H9 (cell line): ENCODE measurements at regions not wholly inside any gene's neighbourhood (a gene's known extent, or its start where the extent isn't known, plus 50 kb on each side); places are given as distances from the start of the nearest gene placed in this dataset.

Experiments used
- DNase-seq: peaks from one replicate; pipeline ENCODE4 v3.0.0-alpha.2; 2017
- H2AFZ ChIP-seq: one replicate; pipeline ENCODE4 v1.6.1; 2013; ENCODE audit warnings: mild to moderate bottlenecking, low read length, control low read depth, moderate library complexity
- H2AK5ac ChIP-seq: 2 replicates; pipeline ENCODE4 v1.6.1; 2013; ENCODE audit warnings: low read length, control low read depth, mixed read lengths; ENCODE audit not compliant: insufficient read length
- H2BK120ac ChIP-seq: one replicate; pipeline ENCODE4 v1.6.1; 2013; ENCODE audit warnings: low read depth, mild to moderate bottlenecking, low read length, control low read depth, inconsistent platforms; ENCODE audit not compliant: poor library complexity, severe bottlenecking
- H2BK12ac ChIP-seq: 2 replicates; pipeline ENCODE4 v1.6.1; 2013; ENCODE audit warnings: low read length, control low read depth, mixed read lengths, low read depth; ENCODE audit not compliant: insufficient read length
- H2BK15ac ChIP-seq: 2 replicates; pipeline ENCODE4 v1.6.1; 2013; ENCODE audit warnings: low read depth, low read length, control low read depth
- H2BK20ac ChIP-seq: one replicate; pipeline ENCODE4 v1.6.1; 2013; ENCODE audit warnings: low read depth, mild to moderate bottlenecking, low read length, control low read depth, inconsistent platforms; ENCODE audit not compliant: poor library complexity, severe bottlenecking
- H2BK5ac ChIP-seq: 2 replicates; pipeline ENCODE4 v1.6.1; 2013; ENCODE audit warnings: low read length, control low read depth, mixed read lengths; ENCODE audit not compliant: insufficient read length
- H3K14ac ChIP-seq: 2 replicates; pipeline ENCODE4 v1.6.1; 2013; ENCODE audit warnings: low read length, control low read depth; ENCODE audit not compliant: insufficient read depth
- H3K18ac ChIP-seq: 2 replicates; pipeline ENCODE4 v1.6.1; 2013; ENCODE audit warnings: low read depth, mild to moderate bottlenecking, mixed read lengths, low read length, control low read depth; ENCODE audit not compliant: insufficient read length
- H3K23ac ChIP-seq: 2 replicates; pipeline ENCODE4 v1.6.1; 2013; ENCODE audit warnings: low read length, control low read depth, mixed read lengths, low read depth; ENCODE audit not compliant: insufficient read length
- H3K23me2 ChIP-seq: 2 replicates; pipeline ENCODE4 v1.6.1; 2013; ENCODE audit warnings: low read depth, mild to moderate bottlenecking, mixed read lengths, low read length, control low read depth; ENCODE audit not compliant: insufficient read length, poor library complexity, severe bottlenecking
- H3K27ac ChIP-seq: 2 replicates; pipeline ENCODE4 v1.5.1; 2013; ENCODE audit warnings: low read length, control low read depth, mixed read lengths, low read depth; ENCODE audit not compliant: insufficient read length
- H3K27me3 ChIP-seq: 2 replicates; pipeline ENCODE4 v1.6.1; 2013; ENCODE audit warnings: low read length, control low read depth, inconsistent platforms; ENCODE audit not compliant: insufficient read depth
- H3K4ac ChIP-seq: 2 replicates; pipeline ENCODE4 v1.6.1; 2013; ENCODE audit warnings: low read depth, mild to moderate bottlenecking, control low read depth, inconsistent platforms, low read length, moderate library complexity
- H3K4me1 ChIP-seq: 2 replicates; pipeline ENCODE4 v1.6.1; 2013; ENCODE audit warnings: low read length, control low read depth, inconsistent platforms; ENCODE audit not compliant: insufficient read depth
- H3K4me2 ChIP-seq: 2 replicates; pipeline ENCODE4 v1.6.1; 2013; ENCODE audit warnings: low read length, control low read depth, mixed read lengths; ENCODE audit not compliant: insufficient read length, insufficient read depth
- H3K56ac ChIP-seq: 2 replicates; pipeline ENCODE4 v1.6.1; 2013; ENCODE audit warnings: low read depth, mild to moderate bottlenecking, mixed read lengths, low read length, control low read depth; ENCODE audit not compliant: insufficient read length
- H3K79me1 ChIP-seq: 2 replicates; pipeline ENCODE4 v1.6.1; 2013; ENCODE audit warnings: low read depth, mild to moderate bottlenecking, moderate library complexity, low read length, control low read depth, inconsistent platforms; ENCODE audit not compliant: insufficient read depth, poor library complexity, severe bottlenecking
- H3K79me2 ChIP-seq: 2 replicates; pipeline ENCODE4 v1.6.1; 2013; ENCODE audit warnings: low read length, control low read depth, inconsistent platforms; ENCODE audit not compliant: insufficient read depth
- H3K9ac ChIP-seq: 2 replicates; pipeline ENCODE4 v1.6.1; 2013; ENCODE audit warnings: low read length, control low read depth, mixed read lengths; ENCODE audit not compliant: insufficient read length; ENCODE audit errors: extremely low read depth
- H3K9me3 ChIP-seq: one replicate; pipeline ENCODE4 v1.6.1; 2013; ENCODE audit warnings: low read depth, low read length, inconsistent platforms; ENCODE audit not compliant: control insufficient read depth
- H3T11ph ChIP-seq: one replicate; pipeline ENCODE4 v1.6.1; 2013; ENCODE audit warnings: mild to moderate bottlenecking, low read length, control low read depth, inconsistent platforms
- H4K20me1 ChIP-seq: one replicate; pipeline ENCODE4 v1.6.1; 2013; ENCODE audit not compliant: control insufficient read depth, insufficient read length, insufficient read depth
- H4K5ac ChIP-seq: 2 replicates; pipeline ENCODE4 v1.6.1; 2013; ENCODE audit warnings: low read depth, mild to moderate bottlenecking, mixed read lengths, low read length, control low read depth; ENCODE audit not compliant: insufficient read length
- H4K8ac ChIP-seq: replicated peaks from 2 replicates; pipeline ENCODE4 v1.6.1; 2013; ENCODE audit warnings: low read length, control low read depth, mixed read lengths, low read depth; ENCODE audit not compliant: insufficient read length
- H4K91ac ChIP-seq: 2 replicates; pipeline ENCODE4 v1.6.1; 2013; ENCODE audit warnings: low read depth, mild to moderate bottlenecking, moderate library complexity, mixed read lengths, low read length, control low read depth; ENCODE audit not compliant: insufficient read length
- H3K27ac Mint-ChIP-seq, 3 experiments: 2 replicates in 2 of 3; 3 replicates in 1 of 3; pipeline ENCODE4 v1.8.0; 2020 to 2021; ENCODE audit warnings: mixed read lengths in 3 of 3, mild to moderate bottlenecking in 1 of 3, moderate library complexity in 1 of 3
- H3K27me3 Mint-ChIP-seq: 2 replicates; pipeline ENCODE4 v1.8.0; 2021; ENCODE audit warnings: low read depth, mild to moderate bottlenecking, moderate library complexity, mixed read lengths
- H3K36me3 Mint-ChIP-seq, 3 experiments: 2 replicates in 2 of 3; 3 replicates in 1 of 3; pipeline ENCODE4 v1.8.0; 2020 to 2021; ENCODE audit warnings: low read depth in 3 of 3, mixed read lengths in 3 of 3; ENCODE audit not compliant: insufficient read depth in 1 of 3
- H3K4me1 Mint-ChIP-seq, 2 experiments: 2 replicates each; pipeline ENCODE4 v1.8.0; 2020; ENCODE audit warnings: mixed read lengths in 2 of 2
- H3K4me3 Mint-ChIP-seq, 2 experiments: 2 replicates in 1 of 2; 3 replicates in 1 of 2; pipeline ENCODE4 v1.8.0; 2020 to 2021; ENCODE audit warnings: mild to moderate bottlenecking in 2 of 2, mixed read lengths in 2 of 2, moderate library complexity in 1 of 2
- H3K9me3 Mint-ChIP-seq, 2 experiments: 2 replicates in 1 of 2; 3 replicates in 1 of 2; pipeline ENCODE4 v1.8.0; 2020; ENCODE audit warnings: mild to moderate bottlenecking in 2 of 2, mixed read lengths in 2 of 2, moderate library complexity in 1 of 2
- WGBS: extraction: QIAGEN DNeasy Blood & Tissue Kit; methylation state at CpG from one replicate; pipeline ENCODE4 v1.1.7; 2013; ENCODE audit warnings: missing lambda C conversion rate, low lambda C conversion rate, mixed read lengths; ENCODE audit not compliant: insufficient read length; ENCODE audit errors: extremely low coverage; 5-methylcytosine and 5-hydroxymethylcytosine counted together
- TF ChIP-seq, protein P1 (sequence below): fragments of 200-600 bp; sonication (generic); conservative IDR thresholded peaks from 3 replicates; pipeline ENCODE4 v1.8.0; 2021; ENCODE audit warnings: antibody characterized with exemption, mild to moderate bottlenecking

DNA sequence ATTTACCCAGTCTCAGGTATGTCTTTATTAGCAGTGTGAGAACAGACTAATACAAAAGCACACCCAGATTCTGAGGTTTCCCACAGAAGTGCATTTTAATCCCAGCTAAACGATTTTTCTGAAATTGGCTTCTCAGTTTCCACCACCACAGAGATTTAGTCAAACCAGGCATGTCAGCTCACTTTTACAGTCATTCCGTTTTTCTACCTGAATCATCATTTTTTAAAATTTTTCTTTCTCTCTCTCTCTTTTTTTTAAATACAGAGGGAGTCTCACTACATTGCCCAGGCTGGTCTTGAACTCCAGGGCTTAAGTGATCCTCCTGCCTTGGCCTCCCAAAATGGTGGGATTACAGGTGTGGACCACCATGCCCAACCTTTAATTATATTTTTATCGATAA is 389.1 kb downstream of the HAPSTR1 start:
- no CpG with 5 or more reads among the region's 3 CpGs for WGBS
- no peak overlapping the region for H4K91ac ChIP-seq
- H3K79me1 ChIP-seq, result no peaks in the 10 kb centered on the region
- no peaks in the 10 kb centered on the region for H4K20me1 ChIP-seq
- H3K14ac ChIP-seq, result no peak overlapping the region
- no peaks in the 10 kb centered on the region for H3K9me3 Mint-ChIP-seq
- H3K27ac ChIP-seq, result no peak overlapping the region
- H3K56ac ChIP-seq, result no peak overlapping the region
- no peak overlapping the region for H3K23ac ChIP-seq
- H3K4me1 ChIP-seq, result no peaks in the 10 kb centered on the region
- H2BK15ac ChIP-seq, result no peak overlapping the region
- no peaks in the 10 kb centered on the region for H3K23me2 ChIP-seq
- H3K18ac ChIP-seq, result no peak overlapping the region
- no peaks in the 10 kb centered on the region for H3K9me3 ChIP-seq
- H3K9ac ChIP-seq, result no peak overlapping the region
- no peak overlapping the region for H4K5ac ChIP-seq
- H2BK12ac ChIP-seq, result no peak overlapping the region
- H2AFZ ChIP-seq, result no peak overlapping the region
- H2BK120ac ChIP-seq, result no peak overlapping the region
- no peak overlapping the region for H4K8ac ChIP-seq
- no peaks in the 10 kb centered on the region for H3K27me3 ChIP-seq
- no peak overlapping the region for H3T11ph ChIP-seq
- H2BK20ac ChIP-seq, result no peak overlapping the region
- TF ChIP-seq, protein P1, sequence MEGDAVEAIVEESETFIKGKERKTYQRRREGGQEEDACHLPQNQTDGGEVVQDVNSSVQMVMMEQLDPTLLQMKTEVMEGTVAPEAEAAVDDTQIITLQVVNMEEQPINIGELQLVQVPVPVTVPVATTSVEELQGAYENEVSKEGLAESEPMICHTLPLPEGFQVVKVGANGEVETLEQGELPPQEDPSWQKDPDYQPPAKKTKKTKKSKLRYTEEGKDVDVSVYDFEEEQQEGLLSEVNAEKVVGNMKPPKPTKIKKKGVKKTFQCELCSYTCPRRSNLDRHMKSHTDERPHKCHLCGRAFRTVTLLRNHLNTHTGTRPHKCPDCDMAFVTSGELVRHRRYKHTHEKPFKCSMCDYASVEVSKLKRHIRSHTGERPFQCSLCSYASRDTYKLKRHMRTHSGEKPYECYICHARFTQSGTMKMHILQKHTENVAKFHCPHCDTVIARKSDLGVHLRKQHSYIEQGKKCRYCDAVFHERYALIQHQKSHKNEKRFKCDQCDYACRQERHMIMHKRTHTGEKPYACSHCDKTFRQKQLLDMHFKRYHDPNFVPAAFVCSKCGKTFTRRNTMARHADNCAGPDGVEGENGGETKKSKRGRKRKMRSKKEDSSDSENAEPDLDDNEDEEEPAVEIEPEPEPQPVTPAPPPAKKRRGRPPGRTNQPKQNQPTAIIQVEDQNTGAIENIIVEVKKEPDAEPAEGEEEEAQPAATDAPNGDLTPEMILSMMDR, result no peak
- no peak overlapping the region for H2BK5ac ChIP-seq
- no peaks in the 10 kb centered on the region for H3K27me3 Mint-ChIP-seq
- no peak overlapping the region for H2AK5ac ChIP-seq
- H3K4ac ChIP-seq, result no peak overlapping the region
- H3K79me2 ChIP-seq, result no peaks in the 10 kb centered on the region
- no peaks in the 10 kb centered on the region for H3K36me3 Mint-ChIP-seq
- H3K4me3 Mint-ChIP-seq, result no peak overlapping the region
- no peak overlapping the region for H3K27ac Mint-ChIP-seq
- no peak overlapping the region for H3K4me2 ChIP-seq
- no peak for DNase-seq
- no peaks in the 10 kb centered on the region for H3K4me1 Mint-ChIP-seq
